Uterus (tissue), 3 donors: ENCODE measurements at regions not wholly inside any gene's neighbourhood (a gene's known extent, or its start where the extent isn't known, plus 50 kb on each side); places are given as distances from the start of the nearest gene placed in this dataset.

ENCODE experiments used
- DNase-seq, 2 donors: peaks; one replicate each; pipeline ENCODE4 v3.0.0-alpha.2; 2019 to 2020
- H3K27ac ChIP-seq, 2 donors: fragments of 200-600 bp; sonication (generic); 1 replicate in 1 of 2; 2 replicates in 1 of 2; pipeline ENCODE4 v1.5.1; 2016 to 2018
- H3K27me3 ChIP-seq, 2 donors: fragments of 200-600 bp; sonication (generic); one replicate each; pipeline ENCODE4 v1.5.1; 2018 to 2019; ENCODE audit warnings: control low read depth in 1 of 2
- H3K36me3 ChIP-seq, 2 donors: fragments of 200-600 bp; sonication (generic); one replicate each; pipeline ENCODE4 v1.5.1; 2019; ENCODE audit warnings: control low read depth in 1 of 2
- H3K4me1 ChIP-seq, 2 donors: fragments of 200-600 bp; sonication (generic); one replicate each; pipeline ENCODE4 v1.5.1; 2018 to 2019; ENCODE audit warnings: control low read depth in 1 of 2
- H3K4me3 ChIP-seq, 2 donors: fragments of 200-600 bp; sonication (generic); 1 replicate in 1 of 2; 2 replicates in 1 of 2; pipeline ENCODE4 v1.5.1; 2018 to 2019; ENCODE audit warnings: mild to moderate bottlenecking in 1 of 2
- H3K9me3 ChIP-seq, 2 donors: fragments of 200-600 bp; sonication (generic); one replicate each; pipeline ENCODE4 v1.5.1; 2019; ENCODE audit warnings: control low read depth in 1 of 2
- POLR2A ChIP-seq, 2 donors: fragments of 450-650 bp; IDR thresholded peaks; one replicate each; pipeline ENCODE4 v1.6.1; 2016; ENCODE audit warnings: antibody characterized with exemption in 2 of 2, mild to moderate bottlenecking in 1 of 2, moderate library complexity in 1 of 2
- intact Hi-C: fragments of 100-400 bp; cut with DNase I; formaldehyde crosslinking; loops from one replicate; pipeline ENCODE4 v1.15.1; 2023; ENCODE audit warnings: low total_unique reads
- TF ChIP-seq, protein P1 (sequence below), 4 experiments: fragments of 200-600 bp in 2 of 4; fragments of 450-650 bp in 2 of 4; sonication (generic) in 2 of 4; IDR thresholded peaks; one replicate each; pipeline ENCODE4 v1.5.1; 2016 to 2019; ENCODE audit warnings: antibody characterized with exemption in 4 of 4, mild to moderate bottlenecking in 2 of 4, moderate library complexity in 1 of 4
- donor health status: DM: yes; HTN: yes; CAD: no.

DNA sequence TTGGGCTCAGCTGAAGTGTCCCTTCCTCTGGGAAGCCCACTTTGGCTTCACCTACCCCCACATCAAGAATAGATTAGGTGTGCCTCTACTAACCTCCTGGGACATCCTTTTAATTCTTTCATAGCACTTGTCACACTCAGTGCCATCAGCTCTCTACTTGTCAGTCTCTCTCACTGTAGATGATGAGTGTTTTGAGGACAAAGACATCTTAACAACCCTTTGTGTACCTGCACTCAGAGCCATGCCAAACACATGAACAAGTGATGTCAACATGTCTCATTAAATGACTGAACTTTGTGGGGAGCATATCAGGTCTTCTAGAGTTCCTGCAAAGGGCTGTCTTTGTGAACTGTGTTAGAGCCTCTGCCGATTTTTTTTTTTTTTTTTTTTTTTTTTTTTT lies 87.0 kb upstream of the AMOTL1 start:
- H3K36me3 ChIP-seq = no peaks in the 10 kb centered on the region
- no peaks in the 10 kb centered on the region for H3K4me1 ChIP-seq
- no peaks in the 10 kb centered on the region for H3K9me3 ChIP-seq
- no peak for DNase-seq
- TF ChIP-seq, protein P1, sequence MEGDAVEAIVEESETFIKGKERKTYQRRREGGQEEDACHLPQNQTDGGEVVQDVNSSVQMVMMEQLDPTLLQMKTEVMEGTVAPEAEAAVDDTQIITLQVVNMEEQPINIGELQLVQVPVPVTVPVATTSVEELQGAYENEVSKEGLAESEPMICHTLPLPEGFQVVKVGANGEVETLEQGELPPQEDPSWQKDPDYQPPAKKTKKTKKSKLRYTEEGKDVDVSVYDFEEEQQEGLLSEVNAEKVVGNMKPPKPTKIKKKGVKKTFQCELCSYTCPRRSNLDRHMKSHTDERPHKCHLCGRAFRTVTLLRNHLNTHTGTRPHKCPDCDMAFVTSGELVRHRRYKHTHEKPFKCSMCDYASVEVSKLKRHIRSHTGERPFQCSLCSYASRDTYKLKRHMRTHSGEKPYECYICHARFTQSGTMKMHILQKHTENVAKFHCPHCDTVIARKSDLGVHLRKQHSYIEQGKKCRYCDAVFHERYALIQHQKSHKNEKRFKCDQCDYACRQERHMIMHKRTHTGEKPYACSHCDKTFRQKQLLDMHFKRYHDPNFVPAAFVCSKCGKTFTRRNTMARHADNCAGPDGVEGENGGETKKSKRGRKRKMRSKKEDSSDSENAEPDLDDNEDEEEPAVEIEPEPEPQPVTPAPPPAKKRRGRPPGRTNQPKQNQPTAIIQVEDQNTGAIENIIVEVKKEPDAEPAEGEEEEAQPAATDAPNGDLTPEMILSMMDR (IDR thresholded peaks at IDR 0.05) = no peak
- TF ChIP-seq POLR2A (IDR thresholded peaks at IDR 0.05) = no peak
- no peak overlapping the region for H3K27ac ChIP-seq
- no peak overlapping the region for H3K4me3 ChIP-seq
- H3K27me3 ChIP-seq = no peaks in the 10 kb centered on the region
- intact Hi-C loops = no loop called here

DNA sequence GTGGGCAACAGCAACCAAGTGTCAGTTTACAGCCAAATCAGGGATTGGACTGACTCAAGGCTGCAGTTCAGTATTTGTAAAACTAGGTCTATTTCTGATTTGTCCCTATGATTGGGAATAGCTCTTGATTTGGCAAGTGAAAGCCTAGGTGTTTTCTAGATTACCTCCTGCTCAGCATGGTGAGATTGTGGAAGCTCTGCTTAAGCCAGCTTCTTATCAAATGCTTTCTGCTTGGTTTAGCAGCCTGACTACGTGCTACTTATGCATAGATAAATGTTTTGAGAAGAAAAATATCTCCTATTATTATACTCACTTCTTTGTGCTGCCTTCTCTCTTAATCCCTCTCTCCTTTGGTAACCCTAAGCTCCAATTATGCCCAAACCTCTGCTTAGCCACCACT lies 86.3 kb upstream of the AMOTL1 start:
- intact Hi-C loops = no loop called here
- no peak for DNase-seq
- H3K4me3 ChIP-seq = no peak overlapping the region
- no peaks in the 10 kb centered on the region for H3K27me3 ChIP-seq
- H3K27ac ChIP-seq = no peak overlapping the region
- H3K9me3 ChIP-seq = no peaks in the 10 kb centered on the region
- no peaks in the 10 kb centered on the region for H3K4me1 ChIP-seq
- TF ChIP-seq POLR2A (IDR thresholded peaks at IDR 0.05) = no peak
- TF ChIP-seq, protein P1 (IDR thresholded peaks at IDR 0.05) = no peak
- no peaks in the 10 kb centered on the region for H3K36me3 ChIP-seq

DNA sequence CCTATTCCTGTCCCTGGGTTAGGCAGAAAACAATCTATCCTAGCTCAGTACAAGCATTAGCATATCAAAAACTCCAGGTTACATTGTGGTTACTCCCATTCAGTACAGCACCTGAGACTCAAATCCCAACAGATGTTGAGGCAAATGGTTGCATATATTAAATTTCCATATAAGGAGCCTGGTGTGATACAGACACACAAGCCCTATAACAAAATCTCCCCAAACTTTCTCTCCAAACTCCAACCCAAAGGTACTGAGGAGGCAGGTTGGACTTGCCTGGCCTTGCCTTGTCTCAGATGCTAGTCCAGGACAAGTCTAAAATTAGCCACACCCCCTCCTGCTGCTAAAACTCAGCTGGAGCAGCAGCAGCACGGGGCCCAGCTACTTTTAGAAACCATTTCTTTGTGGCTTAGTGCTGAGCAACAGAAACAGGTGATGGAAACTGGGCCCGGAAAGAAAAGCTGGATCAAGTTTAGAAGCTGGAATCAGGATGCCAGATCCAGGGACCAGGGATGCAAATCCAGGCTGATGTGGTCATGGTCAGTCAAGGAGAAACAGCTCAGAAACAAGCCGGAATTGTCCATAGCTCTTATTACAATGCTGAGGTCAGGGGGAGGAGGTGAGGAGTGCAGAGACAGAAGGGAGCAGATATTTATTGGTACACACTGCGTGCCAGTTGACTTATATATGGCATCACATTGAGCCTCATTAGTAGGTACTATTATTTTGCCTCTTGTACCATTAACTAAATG lies 73.7 kb upstream of the AMOTL1 start:
- H3K9me3 ChIP-seq = no peaks in the 10 kb centered on the region
- no peaks in the 10 kb centered on the region for H3K4me1 ChIP-seq
- no peak for DNase-seq
- intact Hi-C loops = no loop called here
- no peaks in the 10 kb centered on the region for H3K27me3 ChIP-seq
- no peak overlapping the region for H3K27ac ChIP-seq
- TF ChIP-seq, protein P1 (IDR thresholded peaks at IDR 0.05) = no peak
- no peak for TF ChIP-seq POLR2A (IDR thresholded peaks at IDR 0.05)
- no peak overlapping the region for H3K4me3 ChIP-seq
- H3K36me3 ChIP-seq = no peaks in the 10 kb centered on the region

DNA sequence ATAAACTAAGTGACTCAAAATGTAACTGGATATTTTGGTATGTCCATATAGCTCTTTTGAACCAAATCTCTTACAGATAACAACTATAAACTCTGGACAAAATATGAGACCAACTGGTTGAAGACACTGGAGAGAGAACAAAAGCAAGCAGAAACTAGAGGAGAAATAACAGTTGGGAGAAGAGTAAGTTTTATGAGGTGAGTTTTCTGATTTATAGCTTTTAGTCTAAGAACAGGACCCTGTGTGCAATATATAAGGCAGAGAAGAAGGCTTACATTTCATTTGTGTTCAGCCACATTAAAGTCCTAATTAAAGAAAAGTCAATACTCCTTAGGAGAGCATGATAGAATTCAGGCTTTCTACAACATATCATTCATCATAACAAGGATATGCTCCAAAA lies 71.0 kb upstream of the AMOTL1 start:
- no peak for TF ChIP-seq POLR2A (IDR thresholded peaks at IDR 0.05)
- TF ChIP-seq, protein P1 (IDR thresholded peaks at IDR 0.05) = no peak
- H3K36me3 ChIP-seq = no peaks in the 10 kb centered on the region
- H3K4me1 ChIP-seq = no peaks in the 10 kb centered on the region
- H3K27me3 ChIP-seq = no peaks in the 10 kb centered on the region
- no peak overlapping the region for H3K4me3 ChIP-seq
- DNase-seq = no peak
- no peak overlapping the region for H3K27ac ChIP-seq
- no peaks in the 10 kb centered on the region for H3K9me3 ChIP-seq
- intact Hi-C loops = no loop called here

DNA sequence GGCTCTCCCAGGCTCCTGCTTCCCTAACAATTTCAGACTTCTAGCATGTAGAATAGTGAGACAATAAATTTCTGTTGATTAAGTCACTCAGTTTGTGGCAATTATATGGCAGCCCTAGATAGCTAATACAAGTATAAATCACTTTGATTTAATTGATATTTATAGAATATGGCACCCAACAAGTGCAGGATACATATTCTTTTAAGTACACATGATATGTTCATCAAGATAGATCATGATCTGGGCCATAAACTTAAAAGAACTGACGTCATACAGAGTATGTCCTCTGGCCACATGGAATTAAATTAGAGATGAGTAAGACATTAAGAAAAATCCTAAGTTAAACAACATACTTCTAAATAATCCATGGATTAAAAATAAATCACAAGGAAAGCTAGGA lies 67.5 kb upstream of the AMOTL1 start:
- no peaks in the 10 kb centered on the region for H3K9me3 ChIP-seq
- TF ChIP-seq POLR2A (IDR thresholded peaks at IDR 0.05) = no peak
- TF ChIP-seq, protein P1 (IDR thresholded peaks at IDR 0.05) = no peak
- H3K4me3 ChIP-seq = no peak overlapping the region
- H3K27ac ChIP-seq = no peak overlapping the region
- H3K27me3 ChIP-seq = no peaks in the 10 kb centered on the region
- intact Hi-C loops = no loop called here
- no peak for DNase-seq
- no peaks in the 10 kb centered on the region for H3K36me3 ChIP-seq
- no peaks in the 10 kb centered on the region for H3K4me1 ChIP-seq
